ENCODE measurements at regions not wholly inside any gene's neighbourhood (a gene's known extent, or its start where the extent isn't known, plus 50 kb on each side); places are given as distances from the start of the nearest gene placed in this dataset.

DNA sequence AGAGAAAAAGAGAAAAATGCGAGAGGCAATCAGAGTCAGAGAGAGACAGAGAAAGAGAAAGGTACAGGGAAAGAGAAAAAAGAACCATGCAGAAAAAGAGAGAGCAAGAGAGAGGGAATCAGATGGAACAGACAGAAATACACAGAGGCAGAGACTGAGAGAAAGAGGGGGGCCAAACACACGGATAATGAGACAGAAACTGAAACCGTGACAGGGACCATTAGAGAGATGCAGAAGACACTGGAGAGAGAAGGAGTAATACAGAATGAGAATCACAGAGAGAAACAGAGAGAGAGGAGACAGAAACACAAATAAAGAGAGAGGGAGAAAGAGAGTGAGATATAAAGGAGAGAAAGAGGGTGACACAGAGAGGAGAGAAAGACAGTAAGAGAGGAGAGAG is 412.1 kb upstream of the USP9Y start:
- TF ChIP-seq, protein P1, sequence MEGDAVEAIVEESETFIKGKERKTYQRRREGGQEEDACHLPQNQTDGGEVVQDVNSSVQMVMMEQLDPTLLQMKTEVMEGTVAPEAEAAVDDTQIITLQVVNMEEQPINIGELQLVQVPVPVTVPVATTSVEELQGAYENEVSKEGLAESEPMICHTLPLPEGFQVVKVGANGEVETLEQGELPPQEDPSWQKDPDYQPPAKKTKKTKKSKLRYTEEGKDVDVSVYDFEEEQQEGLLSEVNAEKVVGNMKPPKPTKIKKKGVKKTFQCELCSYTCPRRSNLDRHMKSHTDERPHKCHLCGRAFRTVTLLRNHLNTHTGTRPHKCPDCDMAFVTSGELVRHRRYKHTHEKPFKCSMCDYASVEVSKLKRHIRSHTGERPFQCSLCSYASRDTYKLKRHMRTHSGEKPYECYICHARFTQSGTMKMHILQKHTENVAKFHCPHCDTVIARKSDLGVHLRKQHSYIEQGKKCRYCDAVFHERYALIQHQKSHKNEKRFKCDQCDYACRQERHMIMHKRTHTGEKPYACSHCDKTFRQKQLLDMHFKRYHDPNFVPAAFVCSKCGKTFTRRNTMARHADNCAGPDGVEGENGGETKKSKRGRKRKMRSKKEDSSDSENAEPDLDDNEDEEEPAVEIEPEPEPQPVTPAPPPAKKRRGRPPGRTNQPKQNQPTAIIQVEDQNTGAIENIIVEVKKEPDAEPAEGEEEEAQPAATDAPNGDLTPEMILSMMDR (conservative IDR thresholded peaks at IDR 0.05; ENCODE audit: low read length) = no peak
- TF ChIP-seq EZH2phosphoT487 (IDR thresholded peaks at IDR 0.05; ENCODE audit: borderline replicate concordance, low read depth, low read length) = no peak
